HG02840 (cell line): ENCODE measurements at regions not wholly inside any gene's neighbourhood (a gene's known extent, or its start where the extent isn't known, plus 50 kb on each side); places are given as distances from the start of the nearest gene placed in this dataset.
"Not testable (repeated sequence)": the region's sequence is repeated elsewhere in the genome, so short reads cannot be mapped to it uniquely, and the experiment has no call there.

Source experiments
- ATAC-seq: cut with Tn5 transposase; IDR thresholded peaks from one replicate; pipeline ENCODE4 v1.9.1; 2021; ENCODE audit warnings: mild to moderate bottlenecking, moderate library complexity, moderate number of reproducible peaks; ENCODE audit not compliant: unreplicated experiment, low FRiP score

- no peak for ATAC-seq
These were observed 312.5 kb downstream of the RASEF start for GRCh38 chr9:82750411-82750913.

- no peak for ATAC-seq
These were observed 305.0 kb downstream of the RASEF start for GRCh38 chr9:82757924-82758323.

- no peak for ATAC-seq
These were observed 301.9 kb downstream of the RASEF start for GRCh38 chr9:82761027-82761426.

- ATAC-seq: no peak
These were observed 301.0 kb downstream of the RASEF start for GRCh38 chr9:82761956-82762355.

GRCh38 chr9:82763656-82764055 lies 299.3 kb downstream of the RASEF start:
- no peak for ATAC-seq

- ATAC-seq: no peak
These were observed 298.8 kb downstream of the RASEF start for GRCh38 chr9:82764061-82764668.

- ATAC-seq: not testable (repeated sequence)
These were observed 288.2 kb downstream of the RASEF start for GRCh38 chr9:82774707-82775231.

GRCh38 chr9:82776508-82776907 lies 286.4 kb downstream of the RASEF start:
- ATAC-seq: no peak

GRCh38 chr9:82777366-82777765 lies 285.6 kb downstream of the RASEF start:
- ATAC-seq: no peak

- ATAC-seq: not testable (repeated sequence)
These were observed 284.0 kb downstream of the RASEF start for GRCh38 chr9:82778923-82779322.

- ATAC-seq: no peak
These were observed 282.9 kb downstream of the RASEF start for GRCh38 chr9:82780017-82780416.

- no peak for ATAC-seq
These were observed 281.0 kb downstream of the RASEF start for GRCh38 chr9:82781921-82782392.

GRCh38 chr9:82783045-82783444 lies 279.9 kb downstream of the RASEF start:
- ATAC-seq: no peak

- ATAC-seq: no peak
These were observed 278.4 kb downstream of the RASEF start for GRCh38 chr9:82784589-82784988.

GRCh38 chr9:82789155-82789824 lies 273.7 kb downstream of the RASEF start:
- ATAC-seq: no peak

- ATAC-seq: no peak
These were observed 272.1 kb downstream of the RASEF start for GRCh38 chr9:82790875-82791274.

GRCh38 chr9:82791692-82792091 lies 271.2 kb downstream of the RASEF start:
- no peak for ATAC-seq

- ATAC-seq: no peak
These were observed 265.4 kb downstream of the RASEF start for GRCh38 chr9:82797534-82797933.

GRCh38 chr9:82799286-82799685 lies 263.7 kb downstream of the RASEF start:
- ATAC-seq: no peak

GRCh38 chr9:82805027-82805426 lies 257.9 kb downstream of the RASEF start:
- ATAC-seq: no peak

- no peak for ATAC-seq
These were observed 254.5 kb downstream of the RASEF start for GRCh38 chr9:82808478-82808877.

- no peak for ATAC-seq
These were observed 252.0 kb downstream of the RASEF start for GRCh38 chr9:82810915-82811314.
